SK-N-MC (cell line): ENCODE measurements at regions not wholly inside any gene's neighbourhood (a gene's known extent, or its start where the extent isn't known, plus 50 kb on each side); places are given as distances from the start of the nearest gene placed in this dataset.

Experiments used
- EZH2 ChIP-seq: fragments of 200-600 bp; sonication (generic); IDR thresholded peaks from one replicate; pipeline ENCODE4 v1.6.1; 2017; ENCODE audit warnings: antibody characterized with exemption
- POLR2AphosphoS5 ChIP-seq: IDR thresholded peaks from 2 replicates; pipeline ENCODE4 v1.6.1; 2012; ENCODE audit warnings: mild to moderate bottlenecking, low read depth, low read length, borderline replicate concordance

- no peak for TF ChIP-seq POLR2AphosphoS5
- no peak for TF ChIP-seq EZH2
Observed at GRCh38 chr12:38465020-38465419, 148.4 kb downstream of the ALG10B start.
